GM23248 (cell line): ENCODE measurements at regions not wholly inside any gene's neighbourhood (a gene's known extent, or its start where the extent isn't known, plus 50 kb on each side); places are given as distances from the start of the nearest gene placed in this dataset.

Source experiments
- EZH2 ChIP-seq: fragments of 200-600 bp; sonication (generic); IDR thresholded peaks from 2 replicates; pipeline ENCODE4 v1.6.1; 2018; ENCODE audit warnings: antibody characterized with exemption, mild to moderate bottlenecking; ENCODE audit not compliant: insufficient read depth, poor library complexity, severe bottlenecking
- EZH2phosphoT487 ChIP-seq: fragments of 200-600 bp; sonication (generic); IDR thresholded peaks from 2 replicates; pipeline ENCODE4 v1.6.1; 2018; ENCODE audit warnings: antibody characterized with exemption, moderate library complexity, mild to moderate bottlenecking, low read depth; ENCODE audit not compliant: insufficient read depth

GRCh38 chr5:133668458-133668857 lies 56.1 kb upstream of the FSTL4 start:
- TF ChIP-seq EZH2 (no peak), EZH2phosphoT487 (no peak)
